ENCODE measurements at regions not wholly inside any gene's neighbourhood (a gene's known extent, or its start where the extent isn't known, plus 50 kb on each side); places are given as distances from the start of the nearest gene placed in this dataset.

DNA sequence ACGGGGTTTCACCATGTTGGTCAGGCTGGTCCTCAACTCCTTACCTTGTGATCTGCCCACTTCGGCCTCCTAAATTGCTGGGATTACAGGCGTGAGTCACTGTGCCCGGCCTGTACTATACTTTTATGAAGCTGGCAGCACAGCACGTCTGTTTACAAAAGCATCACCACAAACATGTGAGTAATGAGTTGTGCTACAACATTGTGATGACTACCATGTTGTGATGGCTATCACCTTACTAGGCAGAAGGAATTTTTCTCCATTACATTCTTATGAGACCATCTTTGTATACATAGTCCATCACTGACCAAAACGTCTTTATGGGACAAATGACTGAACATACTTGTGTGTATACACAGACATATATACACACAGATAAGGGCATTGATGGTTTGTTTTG is 1019.0 kb downstream of the CDH18 start:
- H3K4me3 ChIP-seq (ENCODE audit: low read depth, low read length): no peak overlapping the region
- DNase-seq (ENCODE audit: low read depth, low spot score): no peak
- TF ChIP-seq, protein P1, sequence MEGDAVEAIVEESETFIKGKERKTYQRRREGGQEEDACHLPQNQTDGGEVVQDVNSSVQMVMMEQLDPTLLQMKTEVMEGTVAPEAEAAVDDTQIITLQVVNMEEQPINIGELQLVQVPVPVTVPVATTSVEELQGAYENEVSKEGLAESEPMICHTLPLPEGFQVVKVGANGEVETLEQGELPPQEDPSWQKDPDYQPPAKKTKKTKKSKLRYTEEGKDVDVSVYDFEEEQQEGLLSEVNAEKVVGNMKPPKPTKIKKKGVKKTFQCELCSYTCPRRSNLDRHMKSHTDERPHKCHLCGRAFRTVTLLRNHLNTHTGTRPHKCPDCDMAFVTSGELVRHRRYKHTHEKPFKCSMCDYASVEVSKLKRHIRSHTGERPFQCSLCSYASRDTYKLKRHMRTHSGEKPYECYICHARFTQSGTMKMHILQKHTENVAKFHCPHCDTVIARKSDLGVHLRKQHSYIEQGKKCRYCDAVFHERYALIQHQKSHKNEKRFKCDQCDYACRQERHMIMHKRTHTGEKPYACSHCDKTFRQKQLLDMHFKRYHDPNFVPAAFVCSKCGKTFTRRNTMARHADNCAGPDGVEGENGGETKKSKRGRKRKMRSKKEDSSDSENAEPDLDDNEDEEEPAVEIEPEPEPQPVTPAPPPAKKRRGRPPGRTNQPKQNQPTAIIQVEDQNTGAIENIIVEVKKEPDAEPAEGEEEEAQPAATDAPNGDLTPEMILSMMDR (IDR thresholded peaks at IDR 0.05; ENCODE audit: low read depth, low read length): no peak
- in situ Hi-C loops (cut with HindIII; ENCODE audit: low sequenced_read_pairs): no loop called here

- H3K4me3 ChIP-seq (ENCODE audit: low read depth, low read length): no peak overlapping the region
- DNase-seq (ENCODE audit: low read depth, low spot score): no peak
- in situ Hi-C loops (cut with HindIII; ENCODE audit: low sequenced_read_pairs): no loop called here
- TF ChIP-seq, protein P1 (IDR thresholded peaks at IDR 0.05; ENCODE audit: low read depth, low read length): no peak
Measured at GRCh38 chr5:18970000-18970399, 1018.0 kb downstream of the CDH18 start.

DNA sequence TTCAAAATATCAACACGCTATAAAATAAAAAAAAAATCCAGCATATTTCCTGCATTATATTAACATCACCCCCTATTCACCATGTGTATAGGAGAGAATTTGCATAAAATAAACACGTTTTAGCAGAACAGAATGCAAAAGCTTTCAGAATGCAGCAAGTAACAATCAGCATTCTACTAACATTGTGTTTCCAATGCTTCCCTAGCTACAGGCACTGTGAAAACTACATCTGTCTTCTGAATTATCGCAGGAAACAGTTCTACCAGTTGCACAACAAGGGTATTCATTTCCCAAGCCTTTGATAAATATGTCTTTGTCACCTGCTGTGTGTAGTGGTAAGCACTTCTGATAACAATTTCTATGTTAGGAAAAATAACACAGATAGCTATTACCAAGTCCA is 1015.8 kb downstream of the CDH18 start:
- DNase-seq (ENCODE audit: low read depth, low spot score): no peak
- H3K4me3 ChIP-seq (ENCODE audit: low read depth, low read length): no peak overlapping the region
- TF ChIP-seq, protein P1 (IDR thresholded peaks at IDR 0.05; ENCODE audit: low read depth, low read length): no peak
- in situ Hi-C loops (cut with HindIII; ENCODE audit: low sequenced_read_pairs): no loop called here

GRCh38 chr5:18975624-18976023 is 1012.4 kb downstream of the CDH18 start:
- DNase-seq (ENCODE audit: low read depth, low spot score): peak; percentile 29
- in situ Hi-C loops (cut with HindIII; ENCODE audit: low sequenced_read_pairs): no loop called here
- no peak overlapping the region for H3K4me3 ChIP-seq (ENCODE audit: low read depth, low read length)
- TF ChIP-seq, protein P1 (IDR thresholded peaks at IDR 0.05; ENCODE audit: low read depth, low read length): no peak

DNA sequence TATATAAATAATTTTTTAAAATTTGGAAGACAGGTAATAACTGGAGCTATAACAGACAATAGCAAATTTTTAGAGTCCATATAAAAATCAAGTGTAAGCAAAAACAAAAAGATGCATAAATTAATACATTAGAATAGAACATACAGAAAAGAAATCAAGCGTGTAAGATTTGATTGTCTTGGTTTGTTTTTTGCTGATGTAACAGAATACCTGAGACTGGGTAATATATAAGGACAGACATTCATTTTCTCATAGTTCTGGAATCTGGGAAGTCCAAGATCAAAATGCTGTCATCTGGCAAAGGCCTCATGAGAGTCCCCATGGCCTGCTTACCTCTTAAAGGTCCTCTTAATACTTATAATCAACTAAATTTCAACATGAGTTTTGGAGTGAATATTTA is 1010.1 kb downstream of the CDH18 start:
- in situ Hi-C loops (cut with HindIII; ENCODE audit: low sequenced_read_pairs): no loop called here
- no peak overlapping the region for H3K4me3 ChIP-seq (ENCODE audit: low read depth, low read length)
- DNase-seq (ENCODE audit: low read depth, low spot score): no peak
- TF ChIP-seq, protein P1 (IDR thresholded peaks at IDR 0.05; ENCODE audit: low read depth, low read length): no peak

DNA sequence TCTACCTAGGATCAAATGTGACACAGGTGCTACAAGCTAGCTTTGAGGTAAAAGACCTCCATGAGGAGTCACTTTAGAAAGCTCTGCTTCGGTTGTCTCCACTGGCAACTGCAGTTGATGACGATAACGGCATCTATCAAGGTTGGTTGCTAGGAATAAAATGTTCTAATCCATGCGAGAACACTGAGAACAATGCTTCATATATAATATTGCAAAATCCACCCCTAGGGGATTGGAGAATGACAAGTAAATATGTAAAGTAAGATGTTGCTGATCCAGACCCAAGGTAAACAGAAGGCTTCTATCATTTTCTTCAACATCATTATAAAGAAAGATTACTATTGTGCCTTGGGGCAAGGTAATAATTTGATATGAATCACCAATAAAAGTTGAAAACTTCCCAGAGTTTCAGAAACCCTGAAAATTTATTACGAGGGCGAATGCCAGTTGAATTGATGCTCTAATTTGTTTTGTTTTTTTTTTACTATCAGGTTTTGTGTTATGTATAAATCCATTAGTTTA is 1003.4 kb downstream of the CDH18 start:
- in situ Hi-C loops (cut with HindIII; ENCODE audit: low sequenced_read_pairs): no loop called here
- DNase-seq (ENCODE audit: low read depth, low spot score): no peak
- no peak overlapping the region for H3K4me3 ChIP-seq (ENCODE audit: low read depth, low read length)
- TF ChIP-seq, protein P1 (IDR thresholded peaks at IDR 0.05; ENCODE audit: low read depth, low read length): no peak

All from astrocyte of the spinal cord (primary cell).